ENCODE measurements at regions not wholly inside any gene's neighbourhood (a gene's known extent, or its start where the extent isn't known, plus 50 kb on each side); places are given as distances from the start of the nearest gene placed in this dataset.
"Not testable (repeated sequence)": the region's sequence is repeated elsewhere in the genome, so short reads cannot be mapped to it uniquely, and the experiment has no call there.

- not testable (repeated sequence) for TF ChIP-seq CTCF, POLR2A (IDR thresholded peaks at IDR 0.05)
Observed at GRCh38 chrX:91563127-91563526, 128.5 kb downstream of the PABPC5 start.

Data from testis (tissue), 2 donors.